BLaER1 treated with 17β-estradiol and CSF1 and Interleukin-3, amounts not matched to agents 10 nM and 100 nM (cell line): ENCODE measurements at regions not wholly inside any gene's neighbourhood (a gene's known extent, or its start where the extent isn't known, plus 50 kb on each side); places are given as distances from the start of the nearest gene placed in this dataset.
"Not testable (repeated sequence)": the region's sequence is repeated elsewhere in the genome, so short reads cannot be mapped to it uniquely, and the experiment has no call there.

Source experiments
- H3K27ac ChIP-seq, 11 experiments: shearing (Covaris generic); formaldehyde crosslinking; 2 replicates each; pipeline ENCODE4 v1.8.1; 2022
- H3K27me3 ChIP-seq, 11 experiments: shearing (Covaris generic); formaldehyde crosslinking; 2 replicates each; pipeline ENCODE4 v1.8.1; 2022
- H3K36me3 ChIP-seq, 11 experiments: shearing (Covaris generic); formaldehyde crosslinking; 2 replicates each; pipeline ENCODE4 v1.8.1; 2022
- H3K4me1 ChIP-seq, 10 experiments: shearing (Covaris generic); formaldehyde crosslinking; 2 replicates each; pipeline ENCODE4 v1.8.1; 2022
- H3K4me2 ChIP-seq, 11 experiments: shearing (Covaris generic); formaldehyde crosslinking; 2 replicates each; pipeline ENCODE4 v1.8.1; 2022
- H3K4me3 ChIP-seq, 10 experiments: shearing (Covaris generic); formaldehyde crosslinking; 2 replicates each; pipeline ENCODE4 v1.8.1; 2022
- H3K9ac ChIP-seq, 11 experiments: shearing (Covaris generic); formaldehyde crosslinking; 2 replicates each; pipeline ENCODE4 v1.8.1; 2022
- H3K9me3 ChIP-seq, 11 experiments: shearing (Covaris generic); formaldehyde crosslinking; replicated peaks in 1 of 11; 2 replicates each; pipeline ENCODE4 v1.8.1; 2022
- H4K20me1 ChIP-seq, 11 experiments: shearing (Covaris generic); formaldehyde crosslinking; 2 replicates each; pipeline ENCODE4 v1.8.1; 2022
- Cebpa-rat ChIP-seq, 11 experiments: shearing (Covaris generic); IDR thresholded peaks; 2 replicates each; pipeline ENCODE4 v1.8.1; 2022

- H3K4me3 ChIP-seq, result no peak overlapping the region
- peak overlapping the region in 6 of 11 experiments; percentile 1 to 59 (median 47); a peak in 9 of 22 replicates for H3K27ac ChIP-seq
- peaks cover 0 to 53% (median 7%) of the 10 kb centered on the region in 10 experiments; a peak in 10 of 20 replicates for H3K4me1 ChIP-seq
- peak in 1 of 11 experiments; percentile 8; a peak in 2 of 22 replicates for TF ChIP-seq Cebpa-rat (IDR thresholded peaks at IDR 0.05)
- H4K20me1 ChIP-seq, result peaks cover 0 to 14% (median 0%) of the 10 kb centered on the region in 11 experiments; a peak in 4 of 22 replicates
- peak overlapping the region in 4 of 11 experiments; percentile 7 to 75 (median 60); a peak in 4 of 22 replicates for H3K4me2 ChIP-seq
- 0 out of 22 replicates have a peak overlapping the region, but pooled peaks of 1 of the 11 experiments have one; percentile 17 for H3K9ac ChIP-seq
- peaks cover 15 to 81% (median 56%) of the 10 kb centered on the region in 11 experiments for H3K36me3 ChIP-seq
- peaks cover 18 to 35% (median 31%) of the 10 kb centered on the region in 11 experiments for H3K9me3 ChIP-seq
- no peaks in the 10 kb centered on the region for H3K27me3 ChIP-seq
These were observed 393.7 kb downstream of the UTRN start for GRCh38 chr6:144678844-144679243.

- Histone ChIP-seq H3K9ac (no peak overlapping the region), H4K20me1 (no peaks in the 10 kb centered on the region; a peak in 1 of 22 replicates), H3K36me3 (peaks cover 22 to 98% (median 72%) of the 10 kb centered on the region in 11 experiments), H3K4me2 (peak overlapping the region in 1 of 11 experiments; percentile 5; a peak in 1 of 22 replicates), H3K27me3 (no peaks in the 10 kb centered on the region), H3K27ac (no peak overlapping the region), H3K4me3 (no peak overlapping the region), H3K4me1 (peaks cover 0 to 38% (median 0%) of the 10 kb centered on the region in 10 experiments; a peak in 6 of 20 replicates), H3K9me3 (peaks cover 20 to 38% (median 27%) of the 10 kb centered on the region in 11 experiments)
- no peak for TF ChIP-seq Cebpa-rat (IDR thresholded peaks at IDR 0.05)
These were observed 396.2 kb downstream of the UTRN start for GRCh38 chr6:144681334-144681733.

- Histone ChIP-seq H3K27ac (no peak overlapping the region), H4K20me1 (peaks cover 0 to 1% (median 0%) of the 10 kb centered on the region in 11 experiments; a peak in 1 of 22 replicates), H3K36me3 (peaks cover 35 to 99% (median 78%) of the 10 kb centered on the region in 11 experiments), H3K27me3 (no peaks in the 10 kb centered on the region), H3K4me3 (no peak overlapping the region), H3K9me3 (peaks cover 28 to 37% (median 32%) of the 10 kb centered on the region in 11 experiments), H3K4me2 (no peak overlapping the region), H3K9ac (no peak overlapping the region), H3K4me1 (peaks cover 0 to 32% (median 0%) of the 10 kb centered on the region in 10 experiments; a peak in 6 of 20 replicates)
- TF ChIP-seq Cebpa-rat (IDR thresholded peaks at IDR 0.05), result no peak
These were observed 398.3 kb downstream of the UTRN start for GRCh38 chr6:144683216-144684070.

GRCh38 chr6:144688713-144689112, 403.6 kb downstream of the UTRN start:
- no peak overlapping the region for H3K4me2 ChIP-seq
- no peak overlapping the region for H3K27ac ChIP-seq
- H3K27me3 ChIP-seq, result no peaks in the 10 kb centered on the region
- H3K4me1 ChIP-seq, result no peaks in the 10 kb centered on the region
- peaks cover 50 to 62% (median 56%) of the 10 kb centered on the region in 11 experiments for H3K9me3 ChIP-seq
- peaks cover 58 to 97% (median 81%) of the 10 kb centered on the region in 11 experiments for H3K36me3 ChIP-seq
- H3K4me3 ChIP-seq, result no peak overlapping the region
- no peak for TF ChIP-seq Cebpa-rat (IDR thresholded peaks at IDR 0.05)
- no peak overlapping the region for H3K9ac ChIP-seq
- peaks cover 0 to 29% (median 8%) of the 10 kb centered on the region in 11 experiments; a peak in 8 of 22 replicates for H4K20me1 ChIP-seq

GRCh38 chr6:144689503-144690040, 404.4 kb downstream of the UTRN start:
- no peak overlapping the region for H3K9ac ChIP-seq
- no peak overlapping the region for H3K4me3 ChIP-seq
- TF ChIP-seq Cebpa-rat (IDR thresholded peaks at IDR 0.05), result no peak

GRCh38 chr6:144690133-144690532, 405.0 kb downstream of the UTRN start:
- Histone ChIP-seq H4K20me1 (peaks cover 0 to 41% (median 12%) of the 10 kb centered on the region in 11 experiments; a peak in 8 of 22 replicates), H3K9me3 (peaks cover 42 to 58% (median 53%) of the 10 kb centered on the region in 11 experiments), H3K27me3 (no peaks in the 10 kb centered on the region), H3K27ac (no peak overlapping the region), H3K9ac (no peak overlapping the region), H3K4me1 (no peaks in the 10 kb centered on the region), H3K36me3 (peaks cover 45 to 83% (median 67%) of the 10 kb centered on the region in 11 experiments), H3K4me3 (no peak overlapping the region), H3K4me2 (no peak overlapping the region)
- no peak for TF ChIP-seq Cebpa-rat (IDR thresholded peaks at IDR 0.05)

More at GRCh38 chr6:144689503-144690040, 404.4 kb downstream of the UTRN start:
- Histone ChIP-seq H4K20me1 (peaks cover 0 to 38% (median 12%) of the 10 kb centered on the region in 11 experiments; a peak in 8 of 22 replicates), H3K4me1 (no peaks in the 10 kb centered on the region), H3K4me2 (no peak overlapping the region), H3K36me3 (peaks cover 49 to 89% (median 72%) of the 10 kb centered on the region in 11 experiments), H3K27ac (no peak overlapping the region), H3K27me3 (no peaks in the 10 kb centered on the region), H3K9me3 (peaks cover 48 to 62% (median 56%) of the 10 kb centered on the region in 11 experiments)

GRCh38 chr6:144690666-144691065, 405.5 kb downstream of the UTRN start:
- Histone ChIP-seq H3K9ac (no peak overlapping the region), H3K36me3 (peaks cover 41 to 78% (median 62%) of the 10 kb centered on the region in 11 experiments), H3K9me3 (peaks cover 39 to 52% (median 48%) of the 10 kb centered on the region in 11 experiments), H4K20me1 (peaks cover 0 to 41% (median 12%) of the 10 kb centered on the region in 11 experiments; a peak in 8 of 22 replicates), H3K4me3 (no peak overlapping the region), H3K27me3 (no peaks in the 10 kb centered on the region), H3K4me2 (no peak overlapping the region), H3K4me1 (peaks cover 0 to 3% (median 0%) of the 10 kb centered on the region in 10 experiments; a peak in 2 of 20 replicates), H3K27ac (no peak overlapping the region)
- no peak for TF ChIP-seq Cebpa-rat (IDR thresholded peaks at IDR 0.05)

- Histone ChIP-seq H3K9me3 (peaks cover 25 to 38% (median 35%) of the 10 kb centered on the region in 11 experiments), H3K36me3 (peaks cover 38 to 64% (median 48%) of the 10 kb centered on the region in 11 experiments), H3K4me1 (peaks cover 0 to 14% (median 0%) of the 10 kb centered on the region in 10 experiments; a peak in 3 of 20 replicates), H4K20me1 (peaks cover 0 to 41% (median 12%) of the 10 kb centered on the region in 11 experiments; a peak in 8 of 22 replicates)
- not testable (repeated sequence) for H3K4me2 ChIP-seq, H3K27me3 ChIP-seq, H3K9ac ChIP-seq, H3K4me3 ChIP-seq, H3K27ac ChIP-seq
These were observed 406.9 kb downstream of the UTRN start for GRCh38 chr6:144692050-144692449.
